ENCODE measurements at regions not wholly inside any gene's neighbourhood (a gene's known extent, or its start where the extent isn't known, plus 50 kb on each side); places are given as distances from the start of the nearest gene placed in this dataset.

DNA sequence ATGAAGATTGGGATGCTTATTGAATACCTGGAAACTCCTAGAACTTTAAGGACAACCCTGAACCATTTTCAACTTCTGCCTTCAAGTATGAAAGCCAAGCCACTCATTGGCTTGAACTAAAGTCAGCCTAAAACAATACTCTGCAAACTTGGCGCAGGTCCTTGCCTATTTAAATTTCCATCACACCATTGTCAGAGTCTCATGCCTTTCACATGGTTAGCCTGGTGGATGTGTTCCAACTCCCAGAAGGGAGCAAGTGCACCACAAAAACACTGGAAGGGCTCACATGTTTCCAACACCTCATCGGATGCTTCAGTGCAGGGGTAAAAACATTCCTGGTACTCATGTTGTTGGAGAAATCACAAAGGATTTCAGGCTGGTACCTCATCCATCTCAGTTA lies 511.6 kb upstream of the MDFIC2 start:
- Histone ChIP-seq H3K27ac (no peak overlapping the region), H3K9me3 (no peaks in the 10 kb centered on the region), H3K4me3 (no peak overlapping the region), H3K27me3 (no peaks in the 10 kb centered on the region), H3K4me1 (no peaks in the 10 kb centered on the region), H3K36me3 (no peaks in the 10 kb centered on the region)
- DNase-seq (no peak), ATAC-seq (no peak)
- TF ChIP-seq, protein P1, sequence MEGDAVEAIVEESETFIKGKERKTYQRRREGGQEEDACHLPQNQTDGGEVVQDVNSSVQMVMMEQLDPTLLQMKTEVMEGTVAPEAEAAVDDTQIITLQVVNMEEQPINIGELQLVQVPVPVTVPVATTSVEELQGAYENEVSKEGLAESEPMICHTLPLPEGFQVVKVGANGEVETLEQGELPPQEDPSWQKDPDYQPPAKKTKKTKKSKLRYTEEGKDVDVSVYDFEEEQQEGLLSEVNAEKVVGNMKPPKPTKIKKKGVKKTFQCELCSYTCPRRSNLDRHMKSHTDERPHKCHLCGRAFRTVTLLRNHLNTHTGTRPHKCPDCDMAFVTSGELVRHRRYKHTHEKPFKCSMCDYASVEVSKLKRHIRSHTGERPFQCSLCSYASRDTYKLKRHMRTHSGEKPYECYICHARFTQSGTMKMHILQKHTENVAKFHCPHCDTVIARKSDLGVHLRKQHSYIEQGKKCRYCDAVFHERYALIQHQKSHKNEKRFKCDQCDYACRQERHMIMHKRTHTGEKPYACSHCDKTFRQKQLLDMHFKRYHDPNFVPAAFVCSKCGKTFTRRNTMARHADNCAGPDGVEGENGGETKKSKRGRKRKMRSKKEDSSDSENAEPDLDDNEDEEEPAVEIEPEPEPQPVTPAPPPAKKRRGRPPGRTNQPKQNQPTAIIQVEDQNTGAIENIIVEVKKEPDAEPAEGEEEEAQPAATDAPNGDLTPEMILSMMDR (IDR thresholded peaks at IDR 0.05 in 4 of 5, conservative IDR thresholded peaks at IDR 0.05 in 1 of 5) = no peak
- TF ChIP-seq POLR2A (IDR thresholded peaks at IDR 0.05) = no peak
- in situ Hi-C loops (cut with MboI; ENCODE audit: low sequenced_read_pairs in 4 of 4) = no loop called here
- intact Hi-C loops (cut with DNase I; ENCODE audit: low total_unique reads) = no loop called here

DNA sequence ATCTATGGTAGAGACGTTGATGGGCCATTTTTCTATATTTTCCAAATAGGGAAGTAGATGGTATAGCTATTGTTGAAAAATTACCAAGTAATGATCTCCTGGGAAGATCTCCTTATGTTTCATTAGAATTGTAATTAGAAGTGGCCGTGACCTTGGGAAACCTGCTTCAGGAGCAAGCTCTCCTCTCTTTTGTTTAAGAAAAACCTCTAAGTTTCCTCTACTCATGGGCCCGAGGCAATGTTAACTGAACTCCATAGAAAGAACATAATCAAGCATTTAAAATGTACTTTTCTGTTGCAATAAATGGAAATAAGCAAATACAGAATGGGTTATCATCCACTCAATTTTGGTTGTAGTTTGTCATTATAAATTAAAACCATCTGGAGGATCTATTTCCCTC lies 511.2 kb upstream of the MDFIC2 start:
- in situ Hi-C loops (cut with MboI; ENCODE audit: low sequenced_read_pairs in 4 of 4) (no loop called here), intact Hi-C loops (cut with DNase I; ENCODE audit: low total_unique reads) (no loop called here)
- no peaks in the 10 kb centered on the region for H3K9me3 ChIP-seq
- no peaks in the 10 kb centered on the region for H3K36me3 ChIP-seq
- no peaks in the 10 kb centered on the region for H3K27me3 ChIP-seq
- DNase-seq (no peak), ATAC-seq (no peak)
- no peak overlapping the region for H3K4me3 ChIP-seq
- TF ChIP-seq POLR2A (IDR thresholded peaks at IDR 0.05) = no peak
- TF ChIP-seq, protein P1 (IDR thresholded peaks at IDR 0.05 in 4 of 5, conservative IDR thresholded peaks at IDR 0.05 in 1 of 5) = no peak
- no peaks in the 10 kb centered on the region for H3K4me1 ChIP-seq
- no peak overlapping the region for H3K27ac ChIP-seq

DNA sequence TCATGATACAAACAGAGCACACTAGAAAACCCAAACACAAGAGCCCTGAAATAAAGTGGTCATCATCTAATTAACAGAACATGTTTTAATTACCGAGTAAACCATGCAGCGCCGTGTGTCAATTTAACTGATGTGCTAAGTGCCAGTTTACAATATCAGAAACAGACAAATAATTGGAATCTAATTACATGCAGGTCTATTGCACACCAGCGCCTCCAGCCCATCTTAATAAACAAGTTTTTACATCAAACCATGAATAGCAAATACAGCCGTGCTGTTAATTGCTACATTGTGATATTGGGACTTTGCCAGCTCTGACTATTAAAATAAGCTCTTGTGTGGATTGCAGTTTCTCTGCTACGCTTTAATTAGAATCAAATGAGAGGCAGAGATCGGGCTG lies 510.2 kb upstream of the MDFIC2 start:
- TF ChIP-seq, protein P1 (IDR thresholded peaks at IDR 0.05 in 4 of 5, conservative IDR thresholded peaks at IDR 0.05 in 1 of 5) = no peak
- no peak for TF ChIP-seq POLR2A (IDR thresholded peaks at IDR 0.05)
- no peaks in the 10 kb centered on the region for H3K9me3 ChIP-seq
- ATAC-seq = no peak
- no peaks in the 10 kb centered on the region for H3K4me1 ChIP-seq
- in situ Hi-C loops (cut with MboI; ENCODE audit: low sequenced_read_pairs in 4 of 4) = no loop called here
- no peak for DNase-seq
- no peak overlapping the region for H3K27ac ChIP-seq
- H3K36me3 ChIP-seq = no peaks in the 10 kb centered on the region
- H3K27me3 ChIP-seq = no peaks in the 10 kb centered on the region
- no peak overlapping the region for H3K4me3 ChIP-seq
- intact Hi-C loops (cut with DNase I; ENCODE audit: low total_unique reads) = no loop called here

DNA sequence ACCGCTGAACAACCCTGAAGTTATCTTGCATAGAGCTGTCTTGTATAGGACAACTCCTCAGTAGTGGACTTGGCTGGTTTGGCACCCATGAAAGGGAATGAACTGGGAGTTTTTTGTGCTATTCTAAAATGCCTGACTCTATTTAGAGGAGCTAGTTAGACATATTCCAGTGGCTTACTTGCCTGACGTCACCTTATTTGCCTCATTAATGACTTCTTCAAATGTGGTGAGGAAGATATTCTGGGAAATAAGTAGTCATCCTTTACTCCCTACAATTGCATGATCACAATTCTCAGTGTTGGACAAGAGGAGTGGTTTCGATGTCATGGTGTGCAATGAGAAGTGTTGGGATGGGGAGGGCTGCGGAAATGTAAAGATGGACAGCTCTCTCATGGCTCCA lies 509.2 kb upstream of the MDFIC2 start:
- H3K9me3 ChIP-seq = no peaks in the 10 kb centered on the region
- H3K27me3 ChIP-seq = no peaks in the 10 kb centered on the region
- H3K4me3 ChIP-seq = no peak overlapping the region
- TF ChIP-seq, protein P1 (IDR thresholded peaks at IDR 0.05 in 4 of 5, conservative IDR thresholded peaks at IDR 0.05 in 1 of 5) = no peak
- no peak for TF ChIP-seq POLR2A (IDR thresholded peaks at IDR 0.05)
- in situ Hi-C loops (cut with MboI; ENCODE audit: low sequenced_read_pairs in 4 of 4) = no loop called here
- H3K27ac ChIP-seq = no peak overlapping the region
- intact Hi-C loops (cut with DNase I; ENCODE audit: low total_unique reads) = no loop called here
- no peak for ATAC-seq
- H3K4me1 ChIP-seq = no peaks in the 10 kb centered on the region
- H3K36me3 ChIP-seq = no peaks in the 10 kb centered on the region
- no peak for DNase-seq

DNA sequence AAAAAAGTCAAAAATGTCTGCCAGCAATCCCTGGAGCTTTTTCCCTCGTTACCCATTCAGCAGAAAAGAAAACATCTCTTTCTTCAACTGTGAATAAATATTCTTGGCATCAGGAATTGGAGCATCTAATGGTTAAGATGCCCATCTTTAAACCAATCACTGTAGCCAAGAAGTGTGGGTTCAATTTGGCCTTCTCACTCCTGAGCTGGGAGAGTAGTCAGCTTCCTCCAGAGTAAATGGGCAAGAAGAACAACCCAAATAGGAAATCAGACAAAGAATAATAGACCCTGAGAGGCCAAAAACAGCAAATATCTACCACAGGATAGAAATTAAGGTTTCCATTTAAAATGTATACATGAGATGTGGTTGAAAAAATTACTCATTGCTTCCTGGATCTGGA lies 508.0 kb upstream of the MDFIC2 start:
- H3K4me1 ChIP-seq = no peaks in the 10 kb centered on the region
- H3K36me3 ChIP-seq = no peaks in the 10 kb centered on the region
- no peaks in the 10 kb centered on the region for H3K27me3 ChIP-seq
- TF ChIP-seq, protein P1 (IDR thresholded peaks at IDR 0.05 in 4 of 5, conservative IDR thresholded peaks at IDR 0.05 in 1 of 5) = no peak
- TF ChIP-seq POLR2A (IDR thresholded peaks at IDR 0.05) = no peak
- intact Hi-C loops (cut with DNase I; ENCODE audit: low total_unique reads) (no loop called here), in situ Hi-C loops (cut with MboI; ENCODE audit: low sequenced_read_pairs in 4 of 4) (no loop called here)
- H3K27ac ChIP-seq = no peak overlapping the region
- H3K9me3 ChIP-seq = no peaks in the 10 kb centered on the region
- H3K4me3 ChIP-seq = no peak overlapping the region
- no peak for ATAC-seq
- no peak for DNase-seq

Data from gastrocnemius medialis (tissue), 4 donors.